Endothelial cell of umbilical vein (primary cell): ENCODE measurements at regions not wholly inside any gene's neighbourhood (a gene's known extent, or its start where the extent isn't known, plus 50 kb on each side); places are given as distances from the start of the nearest gene placed in this dataset.

Source experiments
- BruUV-seq: library from RNA; stranded (reverse); fragments of 400-500 nt; replicated peaks from 2 replicates; lab custom pipeline; 2021; lab: Mats Ljungman, UMichigan
- CTCF ChIA-PET: fragments of 300-600, 350-600 bp; sonication (Branson Sonifier 250); formaldehyde crosslinking; loops from one replicate; lab custom pipeline; 2021; ENCODE audit warnings: antibody characterized with exemption, inconsistent platforms; lab: Charles Lee
- POLR2A ChIA-PET: fragments of 300-600, 350-600 bp; sonication (Branson Sonifier 250); formaldehyde crosslinking; loops from one replicate; lab custom pipeline; 2021; ENCODE audit warnings: antibody characterized with exemption, inconsistent platforms; lab: Charles Lee
- DNase-seq: peaks from one replicate; pipeline ENCODE4 v3.0.0-alpha.2; 2011; ENCODE audit warnings: low read depth, low spot score
- FAIRE-seq: peaks from 2 replicates; lab custom pipeline; 2011; peaks lifted over from hg19 to GRCh38; lab: Jason Lieb, UNC
- H2AFZ ChIP-seq: 2 replicates; pipeline ENCODE4 v1.6.0; 2012; ENCODE audit warnings: low read depth, low read length, control low read depth, inconsistent platforms
- H3K27ac ChIP-seq: 2 replicates; pipeline ENCODE4 v1.5.1; 2011; ENCODE audit warnings: low read depth, mild to moderate bottlenecking, control low read depth, low read length, moderate library complexity; ENCODE audit not compliant: insufficient read depth
- H3K27me3 ChIP-seq, 2 experiments: 2 replicates each; pipeline versions ENCODE4 v1.6.0 to v1.6.1; 2011; ENCODE audit warnings: low read length in 2 of 2, mixed read lengths in 1 of 2; ENCODE audit not compliant: control insufficient read depth in 2 of 2, insufficient read depth in 2 of 2
- H3K36me3 ChIP-seq, 2 experiments: 2 replicates in 1 of 2; 3 replicates in 1 of 2; pipeline ENCODE4 v1.5.1; 2011; ENCODE audit warnings: low read length in 2 of 2, mild to moderate bottlenecking in 1 of 2, moderate library complexity in 1 of 2; ENCODE audit not compliant: control insufficient read depth in 2 of 2, insufficient read depth in 2 of 2; ENCODE audit errors: extremely low read depth in 1 of 2
- H3K4me1 ChIP-seq: 3 replicates; pipeline ENCODE4 v1.5.1; 2011; ENCODE audit warnings: mild to moderate bottlenecking, low read length; ENCODE audit not compliant: control insufficient read depth, insufficient read depth; ENCODE audit errors: extremely low read depth
- H3K4me2 ChIP-seq: 2 replicates; pipeline ENCODE4 v1.6.1; 2011; ENCODE audit warnings: low read length, control low read depth, mixed read lengths; ENCODE audit not compliant: insufficient read depth
- H3K4me3 ChIP-seq, 3 experiments: fragments of 200-600 bp in 1 of 3; sonication (generic), shearing (Covaris generic) in 1 of 3; replicated peaks in 1 of 3; 2 replicates each; pipeline ENCODE4 v1.5.1; 2011 to 2016; ENCODE audit warnings: control low read depth in 3 of 3, low read length in 3 of 3, mild to moderate bottlenecking in 2 of 3, inconsistent platforms in 1 of 3, low read depth in 1 of 3, moderate library complexity in 1 of 3; ENCODE audit not compliant: insufficient read depth in 1 of 3
- H3K79me2 ChIP-seq: 2 replicates; pipeline ENCODE4 v1.6.0; 2012; ENCODE audit warnings: low read length, inconsistent platforms; ENCODE audit not compliant: control insufficient read depth, insufficient read depth
- H3K9ac ChIP-seq: replicated peaks from 2 replicates; pipeline ENCODE3; 2011; ENCODE audit warnings: low read length, control low read depth; ENCODE audit not compliant: insufficient read depth; ENCODE audit errors: extremely low read depth
- H3K9me1 ChIP-seq: replicated peaks from 3 replicates; pipeline ENCODE4 v1.6.0; 2011; ENCODE audit warnings: mild to moderate bottlenecking, low read length; ENCODE audit not compliant: control insufficient read depth, insufficient read depth; ENCODE audit errors: extremely low read depth
- H3K9me3 ChIP-seq: replicated peaks from 2 replicates; pipeline ENCODE4 v1.5.1; 2012; ENCODE audit warnings: low read length, inconsistent platforms; ENCODE audit not compliant: control insufficient read depth, insufficient read depth
- H4K20me1 ChIP-seq: replicated peaks from 2 replicates; pipeline ENCODE3; 2011; ENCODE audit warnings: mild to moderate bottlenecking, low read length; ENCODE audit not compliant: control insufficient read depth, insufficient read depth; ENCODE audit errors: extremely low read depth
- EZH2 ChIP-seq: IDR thresholded peaks from 2 replicates; pipeline ENCODE4 v1.6.1; 2012; ENCODE audit warnings: borderline replicate concordance, low read depth, mild to moderate bottlenecking, moderate library complexity, low read length, inconsistent platforms; ENCODE audit not compliant: severe bottlenecking
- FOS ChIP-seq: IDR thresholded peaks from 2 replicates; pipeline ENCODE4 v1.6.1; 2011; ENCODE audit warnings: mild to moderate bottlenecking, low read length, moderate library complexity, borderline replicate concordance; ENCODE audit not compliant: insufficient read depth
- GATA2 ChIP-seq: IDR thresholded peaks from 2 replicates; pipeline ENCODE4 v1.7.0; 2011; ENCODE audit warnings: low read depth, mild to moderate bottlenecking, moderate library complexity, mixed read lengths, low read length; ENCODE audit not compliant: insufficient read length, insufficient read depth
- JUN ChIP-seq: IDR thresholded peaks from 2 replicates; pipeline ENCODE4 v1.6.1; 2011; ENCODE audit warnings: borderline replicate concordance, low read depth; ENCODE audit not compliant: insufficient read length, insufficient read depth
- MYC ChIP-seq: IDR thresholded peaks from one replicate; pipeline ENCODE4 v1.6.1; 2011; ENCODE audit warnings: mild to moderate bottlenecking, low read depth, low read length
- POLR2A ChIP-seq: IDR thresholded peaks from 2 replicates; pipeline ENCODE4 v1.6.1; 2012; ENCODE audit warnings: low read depth, mild to moderate bottlenecking, control low read depth, low read length
- POLR2AphosphoS5 ChIP-seq: IDR thresholded peaks from 2 replicates; pipeline ENCODE4 v1.6.1; 2012; ENCODE audit warnings: low read depth, mild to moderate bottlenecking, control low read depth, low read length, moderate library complexity; ENCODE audit not compliant: insufficient read depth
- dilution Hi-C: fragments of 300-500 bp; cut with MboI; formaldehyde crosslinking; loops from one replicate; pipeline ENCODE4 v1.15.0; 2019; ENCODE audit warnings: low sequenced_read_pairs; ENCODE audit not compliant: extremely low pct_ligation_motif_present
- intact Hi-C: fragments of 100-400 bp; cut with micrococcal nuclease; formaldehyde crosslinking; loops from one replicate; pipeline ENCODE4 v1.10.0; 2022
- TF ChIP-seq, protein P1 (sequence below), 2 donors: IDR thresholded peaks; 1 replicate in 1 of 2; 2 replicates in 1 of 2; pipeline ENCODE4 v1.5.1; 2011; ENCODE audit warnings: low read length in 2 of 2, mild to moderate bottlenecking in 2 of 2, moderate library complexity in 2 of 2, control low read depth in 1 of 2, inconsistent platforms in 1 of 2, low read depth in 1 of 2; ENCODE audit not compliant: insufficient read depth in 1 of 2; ENCODE audit errors: extremely low read depth in 1 of 2
- TF ChIP-seq, protein P2 (sequence below): IDR thresholded peaks from 2 replicates; pipeline ENCODE4 v1.6.1; 2011; ENCODE audit not compliant: insufficient read depth, insufficient read length

DNA sequence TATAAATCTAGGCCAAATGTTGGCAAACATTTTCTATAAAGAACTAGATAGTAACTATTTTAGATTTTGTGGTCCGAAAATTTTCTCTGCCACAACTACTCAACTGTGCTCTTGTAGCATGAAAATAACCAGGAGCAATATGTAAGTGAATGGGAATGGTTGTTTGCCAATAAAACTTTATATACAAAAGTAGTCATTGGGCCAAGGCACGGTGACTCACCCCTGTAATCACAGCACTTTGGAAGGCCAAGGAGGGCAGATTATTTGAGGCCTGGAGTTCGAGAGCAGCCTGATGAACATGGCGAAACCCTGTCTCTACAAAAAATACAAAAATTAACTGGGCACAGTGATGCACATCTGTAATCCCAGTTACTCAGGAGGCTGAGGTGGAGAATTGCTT, 617.1 kb downstream of the EPM2A start:
- DNase-seq = no peak
- intact Hi-C loops = no loop called here
- no TSS peak for BruUV-seq
- H3K4me3 ChIP-seq = no peak overlapping the region
- no peak for FAIRE-seq
- dilution Hi-C loops = no loop called here
- peaks cover 1 to 4% of the 10 kb centered on the region in 2 experiments for H3K27me3 ChIP-seq
- POLR2A ChIA-PET = no interaction called here
- no peaks in the 10 kb centered on the region for H4K20me1 ChIP-seq
- no peaks in the 10 kb centered on the region for H3K4me1 ChIP-seq
- CTCF ChIA-PET = no interaction called here
- no peak overlapping the region for H2AFZ ChIP-seq
- TF ChIP-seq GATA2 (no peak), POLR2AphosphoS5 (no peak), POLR2A (no peak), FOS (no peak), EZH2 (no peak)
- no peaks in the 10 kb centered on the region for H3K79me2 ChIP-seq
- no peak overlapping the region for H3K27ac ChIP-seq
- no peak overlapping the region for H3K4me2 ChIP-seq
- H3K9me1 ChIP-seq = no peaks in the 10 kb centered on the region
- no peaks in the 10 kb centered on the region for H3K9me3 ChIP-seq
- H3K36me3 ChIP-seq = no peaks in the 10 kb centered on the region
- no peak overlapping the region for H3K9ac ChIP-seq

- H3K36me3 ChIP-seq = no peaks in the 10 kb centered on the region
- no TSS peak for BruUV-seq
- H3K4me1 ChIP-seq = no peaks in the 10 kb centered on the region
- intact Hi-C loops = no loop called here
- no peak overlapping the region for H3K27ac ChIP-seq
- H4K20me1 ChIP-seq = no peaks in the 10 kb centered on the region
- dilution Hi-C loops = no loop called here
- DNase-seq (no peak), FAIRE-seq (no peak)
- H3K9me1 ChIP-seq = no peaks in the 10 kb centered on the region
- POLR2A ChIA-PET = no interaction called here
- no peaks in the 10 kb centered on the region for H3K79me2 ChIP-seq
- no peak overlapping the region for H3K9ac ChIP-seq
- no peak overlapping the region for H3K4me2 ChIP-seq
- peaks cover 1 to 4% of the 10 kb centered on the region in 2 experiments for H3K27me3 ChIP-seq
- H3K4me3 ChIP-seq = no peak overlapping the region
- H2AFZ ChIP-seq = no peak overlapping the region
- no peaks in the 10 kb centered on the region for H3K9me3 ChIP-seq
- no peak for TF ChIP-seq POLR2AphosphoS5
- no peak for TF ChIP-seq FOS
- no peak for TF ChIP-seq JUN
- TF ChIP-seq POLR2A = no peak
- no peak for TF ChIP-seq GATA2
- TF ChIP-seq MYC = no peak
- no peak for TF ChIP-seq EZH2
- TF ChIP-seq, protein P1, sequence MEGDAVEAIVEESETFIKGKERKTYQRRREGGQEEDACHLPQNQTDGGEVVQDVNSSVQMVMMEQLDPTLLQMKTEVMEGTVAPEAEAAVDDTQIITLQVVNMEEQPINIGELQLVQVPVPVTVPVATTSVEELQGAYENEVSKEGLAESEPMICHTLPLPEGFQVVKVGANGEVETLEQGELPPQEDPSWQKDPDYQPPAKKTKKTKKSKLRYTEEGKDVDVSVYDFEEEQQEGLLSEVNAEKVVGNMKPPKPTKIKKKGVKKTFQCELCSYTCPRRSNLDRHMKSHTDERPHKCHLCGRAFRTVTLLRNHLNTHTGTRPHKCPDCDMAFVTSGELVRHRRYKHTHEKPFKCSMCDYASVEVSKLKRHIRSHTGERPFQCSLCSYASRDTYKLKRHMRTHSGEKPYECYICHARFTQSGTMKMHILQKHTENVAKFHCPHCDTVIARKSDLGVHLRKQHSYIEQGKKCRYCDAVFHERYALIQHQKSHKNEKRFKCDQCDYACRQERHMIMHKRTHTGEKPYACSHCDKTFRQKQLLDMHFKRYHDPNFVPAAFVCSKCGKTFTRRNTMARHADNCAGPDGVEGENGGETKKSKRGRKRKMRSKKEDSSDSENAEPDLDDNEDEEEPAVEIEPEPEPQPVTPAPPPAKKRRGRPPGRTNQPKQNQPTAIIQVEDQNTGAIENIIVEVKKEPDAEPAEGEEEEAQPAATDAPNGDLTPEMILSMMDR (IDR thresholded peaks at IDR 0.05; ENCODE audit: extremely low read depth in 1 of 2, insufficient read depth in 1 of 2, low read depth in 1 of 2, low read length in 2 of 2) = no peak
- TF ChIP-seq, protein P2, sequence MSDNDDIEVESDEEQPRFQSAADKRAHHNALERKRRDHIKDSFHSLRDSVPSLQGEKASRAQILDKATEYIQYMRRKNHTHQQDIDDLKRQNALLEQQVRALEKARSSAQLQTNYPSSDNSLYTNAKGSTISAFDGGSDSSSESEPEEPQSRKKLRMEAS = no peak
- CTCF ChIA-PET = interaction anchor here (1.1 kb wide), 1 partner anchor 18 kb away, joined by 3 read pairs; no protein-coding TSS in a partner anchor
These were observed 616.2 kb downstream of the EPM2A start for GRCh38 chr6:145119081-145119480.
